ENCODE measurements at regions not wholly inside any gene's neighbourhood (a gene's known extent, or its start where the extent isn't known, plus 50 kb on each side); places are given as distances from the start of the nearest gene placed in this dataset.

DNA sequence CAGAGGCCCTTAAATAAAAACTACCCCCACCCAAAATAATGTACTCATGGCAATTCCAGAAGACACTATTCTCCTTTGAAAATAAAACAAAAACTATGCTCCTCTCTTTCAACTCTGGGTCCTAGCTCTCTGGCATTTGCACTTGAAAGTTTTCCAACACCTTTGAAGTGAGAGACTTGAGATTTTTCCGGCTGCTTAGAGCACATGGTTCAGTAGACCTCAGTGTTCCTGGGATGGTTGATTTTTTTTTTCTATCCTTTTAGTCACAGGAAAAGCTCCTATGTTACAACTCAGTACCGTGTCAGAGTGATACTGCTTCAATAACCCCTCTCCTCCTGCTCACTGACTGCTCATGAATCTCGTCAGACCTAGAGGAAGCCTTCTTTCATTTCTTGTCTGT is 118.3 kb upstream of the TUSC7 start:
- TF ChIP-seq, protein P1, sequence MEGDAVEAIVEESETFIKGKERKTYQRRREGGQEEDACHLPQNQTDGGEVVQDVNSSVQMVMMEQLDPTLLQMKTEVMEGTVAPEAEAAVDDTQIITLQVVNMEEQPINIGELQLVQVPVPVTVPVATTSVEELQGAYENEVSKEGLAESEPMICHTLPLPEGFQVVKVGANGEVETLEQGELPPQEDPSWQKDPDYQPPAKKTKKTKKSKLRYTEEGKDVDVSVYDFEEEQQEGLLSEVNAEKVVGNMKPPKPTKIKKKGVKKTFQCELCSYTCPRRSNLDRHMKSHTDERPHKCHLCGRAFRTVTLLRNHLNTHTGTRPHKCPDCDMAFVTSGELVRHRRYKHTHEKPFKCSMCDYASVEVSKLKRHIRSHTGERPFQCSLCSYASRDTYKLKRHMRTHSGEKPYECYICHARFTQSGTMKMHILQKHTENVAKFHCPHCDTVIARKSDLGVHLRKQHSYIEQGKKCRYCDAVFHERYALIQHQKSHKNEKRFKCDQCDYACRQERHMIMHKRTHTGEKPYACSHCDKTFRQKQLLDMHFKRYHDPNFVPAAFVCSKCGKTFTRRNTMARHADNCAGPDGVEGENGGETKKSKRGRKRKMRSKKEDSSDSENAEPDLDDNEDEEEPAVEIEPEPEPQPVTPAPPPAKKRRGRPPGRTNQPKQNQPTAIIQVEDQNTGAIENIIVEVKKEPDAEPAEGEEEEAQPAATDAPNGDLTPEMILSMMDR (IDR thresholded peaks at IDR 0.05): no peak
- TF ChIP-seq POLR2A (IDR thresholded peaks at IDR 0.05): no peak
